GM21515 (cell line): ENCODE measurements at regions not wholly inside any gene's neighbourhood (a gene's known extent, or its start where the extent isn't known, plus 50 kb on each side); places are given as distances from the start of the nearest gene placed in this dataset.

Experiments
- ATAC-seq: cut with Tn5 transposase; IDR thresholded peaks from one replicate; pipeline ENCODE4 v1.9.1; 2021; ENCODE audit not compliant: unreplicated experiment

DNA sequence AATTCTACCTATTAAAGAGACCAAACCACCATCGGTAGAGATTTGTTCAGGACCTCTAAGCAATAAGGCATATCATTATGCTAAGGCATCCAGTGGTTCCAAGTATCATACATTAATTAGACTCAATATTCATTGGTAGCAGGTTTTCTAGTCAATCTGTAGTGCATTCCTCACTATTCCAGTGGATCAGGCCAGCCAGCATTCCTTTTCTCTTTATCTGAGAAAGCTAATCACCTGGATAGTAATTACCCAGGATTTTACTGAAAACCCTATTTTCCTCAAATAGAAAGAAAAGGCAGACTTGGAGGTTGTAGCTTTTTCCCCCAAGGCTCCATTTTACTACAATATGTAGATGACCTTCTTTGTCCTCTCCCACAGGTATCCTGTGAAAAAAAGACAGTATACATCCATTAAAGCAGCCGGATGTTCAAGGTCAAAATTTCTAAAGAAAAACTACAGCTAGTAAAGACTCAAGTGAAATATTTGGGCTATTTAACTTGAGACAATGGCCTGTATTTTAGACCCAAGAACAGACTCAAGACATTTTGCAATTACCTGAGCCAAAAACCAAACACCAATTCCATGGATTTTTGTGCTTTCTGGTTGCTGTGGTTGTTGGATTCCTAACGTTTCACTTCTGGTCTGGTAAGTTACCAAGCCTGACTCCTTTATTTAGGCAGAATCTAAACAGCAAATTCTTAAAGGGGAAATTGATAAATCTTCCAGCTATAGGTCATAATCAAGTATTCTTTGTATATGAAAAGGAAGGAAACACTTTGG lies 149.1 kb upstream of the MOCS1 start:
- no peak for ATAC-seq

DNA sequence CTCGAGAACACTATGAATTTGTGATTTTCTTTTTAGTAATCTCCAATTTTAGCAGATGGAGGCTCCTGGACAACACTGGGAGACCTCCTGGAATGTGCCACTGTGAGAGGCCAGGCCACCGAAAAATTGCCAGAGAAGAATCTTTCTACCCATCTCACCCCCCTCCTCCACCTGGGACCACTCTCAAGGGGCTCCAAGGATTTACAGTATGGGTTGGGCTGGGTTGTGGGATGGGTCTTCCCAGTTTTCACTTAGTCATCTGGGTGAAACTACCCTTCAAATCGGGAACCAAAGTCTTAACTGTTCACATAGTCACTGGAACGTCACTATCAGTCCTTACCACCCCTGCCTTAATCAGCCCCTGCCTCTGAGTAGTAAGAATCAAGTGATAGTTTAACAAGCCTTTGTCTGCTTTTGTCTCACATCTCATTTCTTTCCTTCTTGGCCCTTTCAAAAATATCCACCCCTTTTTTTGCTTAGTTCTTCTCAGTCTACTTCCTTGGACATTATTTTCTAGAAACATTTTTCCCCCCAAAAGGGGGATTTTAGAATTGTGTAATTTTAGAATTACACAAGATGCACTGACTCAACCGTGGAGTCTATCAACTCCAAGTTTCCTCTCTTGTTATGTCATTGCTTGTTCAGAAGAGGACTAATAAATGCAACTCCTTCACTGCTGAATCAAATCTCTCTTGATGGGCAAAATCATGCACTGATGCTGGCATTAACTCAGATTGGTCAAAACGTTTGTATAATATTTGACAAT lies 148.2 kb upstream of the MOCS1 start:
- no peak for ATAC-seq

DNA sequence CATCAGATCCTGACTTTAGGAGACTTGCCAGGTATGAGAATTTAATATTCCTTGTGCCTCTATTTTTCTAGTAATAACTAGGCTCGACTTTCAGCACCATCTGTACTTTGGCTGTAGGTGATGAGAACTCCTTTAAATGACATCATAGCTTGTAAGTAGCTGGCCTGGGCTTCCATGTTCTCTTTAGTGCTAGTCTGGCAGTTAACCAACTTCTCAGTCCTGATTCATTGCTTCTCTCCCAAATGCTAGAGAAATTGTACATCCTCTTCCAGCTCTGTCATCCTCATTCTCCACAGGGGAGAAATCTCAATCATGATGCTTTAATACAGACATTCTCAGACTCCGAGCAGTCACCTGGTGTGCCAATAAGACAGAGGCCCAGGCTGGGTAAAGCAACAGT lies 143.5 kb upstream of the MOCS1 start:
- ATAC-seq: no peak

DNA sequence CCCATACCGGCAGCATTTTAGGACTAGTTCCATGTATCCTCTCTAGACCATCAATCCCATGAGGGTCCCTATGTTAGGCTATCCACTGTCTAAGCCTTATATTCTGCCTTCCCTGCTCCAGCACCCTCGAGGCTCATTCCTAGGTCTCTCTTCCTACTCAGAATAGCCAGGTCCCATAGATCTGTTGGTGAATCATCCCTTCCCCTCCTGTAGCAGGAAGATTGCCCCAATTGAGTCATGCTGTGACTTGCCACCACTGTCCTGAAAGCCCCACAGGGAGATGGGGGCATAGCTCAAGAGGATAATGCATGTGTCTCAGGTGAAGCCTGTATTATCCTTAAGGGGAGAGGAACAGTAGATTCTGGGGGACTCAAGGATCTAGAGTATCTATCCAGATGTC lies 143.1 kb upstream of the MOCS1 start:
- no peak for ATAC-seq

DNA sequence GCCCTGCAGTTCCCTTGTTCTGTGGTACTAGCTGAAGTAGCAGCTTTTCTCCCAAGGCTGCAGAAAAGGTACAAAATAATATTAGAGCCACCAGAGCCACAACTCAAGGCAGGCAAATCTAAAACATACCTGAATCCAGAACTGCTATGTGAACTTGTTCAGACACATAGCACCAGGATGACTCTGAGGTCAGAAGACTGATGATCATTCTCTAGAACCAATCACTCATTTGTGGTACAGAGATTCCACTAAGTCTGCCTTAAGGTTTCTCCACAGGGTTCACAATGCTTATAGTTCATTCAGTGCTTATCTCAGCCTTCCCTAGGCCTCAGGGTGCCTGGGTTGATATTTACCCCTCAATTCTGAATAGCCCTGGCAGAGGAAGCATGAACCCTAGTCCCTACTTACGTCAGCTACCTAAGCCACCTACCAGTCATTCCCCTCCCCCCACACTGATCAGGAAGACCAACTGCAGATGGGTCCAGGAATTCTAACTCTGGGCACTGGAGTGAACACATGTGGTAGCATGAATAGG lies 140.9 kb upstream of the MOCS1 start:
- no peak for ATAC-seq

DNA sequence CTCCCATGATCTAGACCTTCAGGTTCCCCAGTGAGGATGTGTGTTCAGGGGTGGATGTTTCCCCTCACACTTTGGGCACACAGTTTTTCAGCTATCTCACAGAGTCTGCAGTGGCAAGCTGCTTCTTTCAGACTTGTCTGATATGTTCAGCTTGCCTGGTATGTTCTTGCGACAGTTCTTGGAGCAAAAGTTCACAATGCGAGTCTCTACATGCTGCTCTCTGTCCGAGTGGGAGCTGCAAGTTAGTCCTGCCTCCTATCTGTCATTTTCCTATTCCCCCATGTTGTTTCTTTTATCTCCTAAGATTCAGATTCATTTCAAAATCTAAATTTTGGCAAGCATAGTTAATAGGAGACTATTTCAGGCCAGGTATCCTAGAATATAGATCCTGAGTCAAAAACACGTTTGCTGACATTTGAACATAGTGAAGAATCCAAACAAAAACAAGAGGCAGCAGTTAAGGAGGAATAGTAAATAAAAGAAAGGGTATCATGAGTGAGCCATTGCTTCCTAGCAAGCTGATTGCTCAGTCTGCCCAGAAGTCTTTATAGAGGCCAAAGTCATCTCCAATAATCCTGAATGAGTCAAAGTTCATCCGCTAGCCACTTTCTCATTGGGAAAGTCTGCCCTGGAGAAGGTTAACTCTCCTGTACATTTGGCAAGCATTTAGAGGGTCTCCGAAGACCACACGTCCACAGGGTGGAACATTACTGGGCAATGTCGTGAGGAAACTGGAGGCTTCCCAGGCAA lies 140.2 kb upstream of the MOCS1 start:
- ATAC-seq: no peak

DNA sequence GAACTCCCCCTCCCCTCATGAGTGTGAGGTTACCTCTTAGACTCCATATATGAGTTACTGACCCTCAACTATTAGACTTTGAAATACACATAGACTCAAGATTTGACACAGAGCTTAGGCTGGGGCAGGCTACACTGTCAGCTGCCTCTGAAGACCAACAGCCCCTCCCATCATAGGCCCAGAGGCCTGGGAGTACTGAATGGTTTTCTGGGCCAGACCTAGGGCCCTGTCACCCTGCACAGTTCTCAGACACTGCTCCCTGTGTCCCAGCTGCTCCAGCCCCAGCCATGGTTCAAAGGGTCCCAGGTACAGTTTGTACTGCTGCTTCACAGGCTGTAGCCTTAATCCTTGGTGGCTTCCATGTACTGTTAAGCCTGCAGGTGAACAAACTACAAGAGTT lies 132.1 kb upstream of the MOCS1 start:
- ATAC-seq: no peak

DNA sequence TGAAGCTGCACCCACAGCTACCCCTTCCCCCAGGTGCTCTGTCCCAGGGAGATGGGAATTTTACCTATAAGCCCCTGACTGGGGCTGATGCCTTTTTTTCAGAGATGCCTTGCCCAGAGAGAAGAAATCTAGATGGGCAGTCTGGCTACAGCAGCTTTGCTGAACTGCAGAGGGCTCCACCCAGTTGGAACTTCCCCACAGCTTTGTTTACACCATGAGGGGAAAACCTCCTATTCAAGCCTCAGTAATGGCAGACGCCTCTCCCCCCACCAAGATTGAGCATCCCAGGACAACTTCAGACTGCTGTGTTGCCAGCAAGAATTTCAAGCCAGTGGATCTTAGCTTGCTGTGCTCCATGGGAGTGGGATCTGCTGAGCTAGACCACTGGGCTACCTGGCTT lies 122.6 kb upstream of the MOCS1 start:
- ATAC-seq: no peak

DNA sequence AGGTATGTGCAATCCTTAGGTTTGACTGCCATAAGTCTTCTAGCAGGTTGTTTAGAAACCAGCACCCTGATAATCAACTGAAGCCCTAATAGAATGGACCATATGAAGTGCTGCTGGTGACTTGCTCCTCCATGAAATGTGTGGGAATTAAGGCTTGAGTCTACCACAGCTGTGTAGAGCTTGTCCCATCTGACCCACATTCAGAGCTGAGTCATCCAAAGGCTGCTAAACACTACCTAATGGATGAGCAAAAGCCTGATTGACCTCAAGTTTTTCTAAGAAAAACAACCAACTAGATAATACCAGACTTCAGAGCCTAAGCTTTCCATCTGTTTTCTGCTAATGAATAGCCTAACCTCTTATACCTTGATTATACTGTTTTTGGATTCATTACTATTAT lies 120.3 kb upstream of the MOCS1 start:
- no peak for ATAC-seq

DNA sequence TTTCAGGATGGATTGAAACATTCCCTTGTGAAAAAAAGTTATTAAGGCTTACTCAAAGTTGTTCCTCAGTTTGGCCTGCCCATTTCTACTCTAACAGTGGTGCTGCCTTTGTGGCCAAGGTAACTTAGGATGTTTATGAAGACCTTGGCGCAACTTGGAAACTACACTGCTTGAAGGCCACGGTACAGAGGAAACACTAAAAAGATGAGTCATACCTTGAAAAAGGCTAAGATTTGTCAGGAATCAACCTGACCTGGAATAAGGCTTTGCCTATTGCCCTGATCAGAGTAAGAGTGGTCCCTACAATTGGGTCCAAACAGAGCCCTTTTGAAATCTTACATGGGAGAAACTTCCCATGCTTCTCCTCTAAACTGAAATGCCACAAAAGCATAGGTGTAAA lies 119.9 kb upstream of the MOCS1 start:
- no peak for ATAC-seq

DNA sequence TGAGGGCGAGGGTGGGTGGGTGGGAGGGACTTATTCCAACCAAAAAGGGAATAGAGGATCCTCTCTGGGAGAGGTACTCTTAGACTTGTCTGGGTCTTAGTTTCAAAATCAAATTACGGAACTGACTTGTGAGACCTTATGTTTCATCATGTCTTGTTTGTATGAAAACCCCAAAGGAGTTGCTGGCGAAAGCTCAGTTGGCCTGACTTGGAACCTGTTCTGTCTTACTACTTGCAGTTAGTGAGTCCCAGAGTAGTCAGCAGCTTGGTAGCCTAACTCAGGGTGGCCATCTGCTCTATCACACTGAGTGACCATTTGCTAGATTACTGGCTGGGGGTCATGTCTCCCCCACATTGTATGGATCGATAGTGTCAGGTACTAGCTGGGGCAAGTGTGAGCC lies 114.9 kb upstream of the MOCS1 start:
- no peak for ATAC-seq

DNA sequence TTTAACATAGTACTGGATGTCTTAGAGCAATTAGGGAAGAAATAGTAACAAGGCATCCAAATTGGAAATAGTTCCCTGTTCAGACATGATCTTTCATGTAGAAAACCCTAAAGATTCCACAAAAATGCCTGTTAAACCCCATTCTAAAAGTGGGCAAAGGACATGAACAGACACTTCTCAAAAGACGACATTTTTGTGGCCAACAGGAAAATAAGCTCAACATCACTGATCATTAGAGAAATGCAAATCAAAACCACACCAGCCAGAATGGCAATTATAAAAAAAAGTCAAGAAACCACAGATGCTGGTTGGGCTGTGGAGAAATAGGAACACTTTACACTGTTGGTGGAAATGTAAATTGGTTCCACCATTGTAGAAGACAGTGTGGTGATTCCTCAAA lies 109.9 kb upstream of the MOCS1 start:
- no peak for ATAC-seq

DNA sequence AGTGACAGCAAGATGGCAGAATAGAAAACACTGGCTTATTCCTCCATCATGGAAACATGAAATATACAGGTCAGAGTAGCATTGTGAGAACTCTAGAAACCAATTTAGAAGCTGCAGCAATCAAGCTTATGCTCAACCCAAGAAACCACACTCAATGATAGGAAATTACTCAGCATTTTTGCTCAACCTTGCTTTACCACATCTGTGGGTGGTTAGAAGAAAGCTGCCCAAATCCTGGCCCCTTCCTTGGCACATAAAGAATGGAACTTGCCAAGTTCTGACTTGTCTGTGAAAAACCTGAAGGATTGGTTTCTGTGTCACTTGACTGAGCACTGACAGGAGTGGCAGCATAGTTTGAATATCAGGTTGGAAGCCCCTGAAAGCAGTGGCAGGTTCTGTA lies 108.0 kb upstream of the MOCS1 start:
- no peak for ATAC-seq

DNA sequence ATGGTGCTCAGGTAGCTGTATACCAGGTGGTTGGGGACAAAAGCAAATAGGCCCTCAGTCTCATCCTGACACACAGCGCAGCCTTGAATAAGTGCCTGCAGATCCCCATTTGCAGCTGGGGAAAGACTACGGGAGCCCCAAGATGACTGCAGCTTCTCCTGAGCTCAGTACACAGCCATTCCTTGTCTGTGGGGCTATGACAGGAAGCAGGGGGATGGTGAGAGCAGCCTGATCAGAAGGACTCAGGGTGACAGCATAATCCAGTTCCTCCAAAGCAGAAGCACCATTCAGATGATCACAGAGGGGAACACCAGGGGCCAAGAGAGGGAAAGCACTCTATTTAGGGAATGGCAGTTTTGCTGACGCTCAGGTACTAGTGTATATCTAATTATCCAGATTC lies 104.8 kb upstream of the MOCS1 start:
- ATAC-seq: no peak

DNA sequence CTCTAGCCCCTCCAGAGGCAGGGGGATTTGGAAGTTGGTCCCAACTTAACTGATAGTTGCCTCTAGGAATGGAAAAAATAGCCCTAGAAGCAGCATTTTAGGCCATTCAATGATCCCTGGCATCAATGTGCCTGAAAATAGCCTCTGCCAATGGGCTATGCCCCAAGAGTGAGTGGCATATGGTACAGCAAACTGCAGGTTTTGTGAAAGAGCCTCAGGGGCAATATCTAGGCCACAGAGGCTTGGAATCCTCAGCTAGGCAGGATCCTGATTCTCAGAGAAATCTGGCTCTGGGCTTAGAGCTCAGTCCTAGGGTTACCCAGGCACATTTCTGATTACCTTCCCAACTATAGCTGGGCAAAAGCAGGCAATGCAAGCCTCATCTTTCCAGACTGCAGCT lies 104.4 kb upstream of the MOCS1 start:
- ATAC-seq: no peak

DNA sequence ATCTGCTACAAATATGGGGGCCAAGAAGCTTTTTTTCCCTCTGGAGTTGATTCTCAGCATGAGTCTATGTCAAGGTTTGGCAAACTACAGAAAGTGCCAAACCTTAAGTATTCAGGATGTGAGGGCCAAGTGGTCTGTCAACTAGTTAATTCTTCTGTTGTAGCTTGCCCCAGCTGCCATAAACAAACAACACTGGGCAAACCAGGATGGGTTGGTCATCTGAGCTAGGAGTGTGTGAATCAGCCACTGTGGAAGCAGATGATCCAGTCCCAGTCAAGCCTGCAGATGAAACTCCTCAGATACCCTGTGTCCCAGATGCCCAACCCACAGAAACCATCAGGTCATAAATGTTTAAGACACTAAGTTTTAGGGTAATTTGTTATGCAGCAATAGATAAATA lies 103.0 kb upstream of the MOCS1 start:
- no peak for ATAC-seq

DNA sequence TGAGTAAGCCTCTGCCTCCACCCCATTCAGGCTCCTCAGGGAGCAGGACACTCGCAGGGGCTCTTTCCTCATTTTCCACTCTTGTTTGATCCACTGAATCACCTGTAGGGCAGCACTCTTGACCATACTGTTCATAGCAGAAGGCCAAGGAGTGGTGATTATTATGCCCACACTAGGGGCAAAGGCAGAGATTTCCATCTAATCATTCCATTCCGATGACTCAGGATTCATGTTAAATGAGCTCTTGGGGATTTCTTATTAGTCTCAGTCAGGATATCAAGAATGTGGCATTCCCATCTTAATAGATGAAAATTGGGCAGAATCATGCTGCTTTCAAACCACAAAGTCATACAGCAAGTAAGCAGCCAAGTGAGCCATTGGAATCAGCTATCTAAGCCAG lies 101.9 kb upstream of the MOCS1 start:
- ATAC-seq: no peak

DNA sequence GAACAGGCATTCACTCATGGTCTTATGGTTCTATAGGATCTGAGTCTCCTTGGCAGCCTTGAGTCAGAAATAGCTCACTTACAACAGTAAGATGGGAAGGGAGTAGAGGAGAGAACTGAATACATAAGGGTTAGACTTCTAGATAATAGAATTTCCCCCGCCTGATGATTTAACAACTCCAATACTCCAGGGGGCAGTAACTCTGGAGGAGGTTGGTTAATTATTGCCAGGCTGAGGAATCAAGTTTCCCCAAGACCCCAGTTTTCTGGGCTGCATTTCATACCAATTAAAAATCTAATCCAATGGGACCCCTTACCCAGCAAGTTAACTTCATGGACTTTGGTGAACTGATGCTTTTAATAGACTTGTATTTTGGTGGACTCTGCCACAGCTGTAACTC lies 94.2 kb upstream of the MOCS1 start:
- ATAC-seq: no peak

DNA sequence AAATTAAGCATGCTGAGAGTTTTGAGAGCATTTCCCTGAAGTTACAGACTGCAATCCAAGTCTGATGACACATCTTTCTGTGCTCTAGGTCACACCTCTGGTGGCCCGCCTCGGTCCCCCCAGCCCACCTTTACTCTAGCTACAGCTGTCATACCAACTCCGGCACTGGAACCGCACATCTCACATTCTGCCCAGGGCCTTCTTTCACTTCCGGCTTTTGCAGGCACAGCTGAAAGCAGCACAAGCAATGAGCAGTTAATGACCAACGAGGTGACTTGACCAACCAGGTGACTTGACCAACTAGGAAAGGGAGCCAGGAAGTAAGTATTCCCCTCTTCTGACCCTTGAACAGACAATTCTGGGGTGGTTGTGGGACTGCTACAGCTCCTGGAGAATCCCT lies 88.6 kb upstream of the MOCS1 start:
- no peak for ATAC-seq

DNA sequence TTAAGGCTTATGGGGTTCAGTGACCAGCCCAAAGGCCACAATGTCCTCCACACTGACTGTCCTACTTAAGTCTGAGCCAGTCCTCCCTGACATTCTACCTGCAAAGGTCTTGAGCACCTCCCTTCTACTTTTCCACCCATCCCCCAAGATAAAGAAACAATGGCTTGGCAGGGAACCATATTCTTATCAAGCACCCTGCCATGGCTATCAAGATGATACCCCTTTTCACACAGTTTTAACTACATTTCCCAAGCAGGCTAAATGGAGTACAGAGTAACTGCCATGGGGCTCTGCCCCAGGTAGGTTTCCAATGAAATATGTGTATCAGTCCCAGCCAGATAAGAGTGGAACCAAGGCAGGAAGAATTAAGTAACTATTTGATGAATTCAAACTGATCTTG lies 85.9 kb upstream of the MOCS1 start:
- no peak for ATAC-seq

DNA sequence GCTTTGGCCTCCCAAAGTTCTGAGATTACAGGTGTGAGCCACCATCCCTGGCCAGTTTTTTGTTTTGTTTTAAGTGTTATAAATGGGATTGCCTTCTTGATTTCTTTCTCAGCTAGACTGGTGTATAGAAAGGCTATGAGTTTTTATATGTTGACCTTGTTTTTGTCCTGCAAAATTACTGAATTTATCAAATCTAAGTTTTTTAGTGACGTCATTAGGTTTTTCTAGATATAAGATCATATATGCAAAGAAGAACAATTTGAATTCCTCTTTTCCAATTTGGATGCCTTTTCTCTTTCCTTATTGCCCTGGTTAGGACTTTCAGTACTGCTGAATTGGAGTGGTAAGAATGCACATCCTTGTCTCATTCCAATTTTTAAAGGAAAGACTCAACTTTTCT lies 81.3 kb upstream of the MOCS1 start:
- no peak for ATAC-seq

DNA sequence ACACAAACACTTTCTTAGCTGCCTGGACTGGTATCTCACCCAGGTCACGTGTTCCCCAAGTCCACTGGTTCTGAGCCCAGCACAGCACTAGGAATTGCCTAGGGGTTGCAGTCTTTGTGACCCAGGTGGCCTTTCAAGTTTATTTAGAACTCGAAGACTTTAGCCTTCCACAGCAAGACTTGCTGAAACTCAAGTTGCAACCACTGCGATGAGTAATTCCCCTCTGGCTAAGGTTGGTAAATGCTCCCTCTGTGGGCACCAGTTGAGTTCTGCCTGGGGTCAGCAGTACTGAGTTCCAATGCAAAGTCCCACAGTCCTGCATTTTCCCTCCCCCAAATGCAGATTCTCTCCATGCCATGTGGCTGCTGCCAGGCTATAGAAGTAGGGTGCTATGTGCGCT lies 77.6 kb upstream of the MOCS1 start:
- ATAC-seq: no peak
